Lower lobe of right lung (tissue), 2 donors: ENCODE measurements at regions not wholly inside any gene's neighbourhood (a gene's known extent, or its start where the extent isn't known, plus 50 kb on each side); places are given as distances from the start of the nearest gene placed in this dataset.

Source experiments
- ATAC-seq, 2 donors: fragments of 200-7000 bp; cut with Tn5 transposase; one replicate each; pipeline ENCODE4 v1.9.1; 2020 to 2022; ENCODE audit warnings: mild to moderate bottlenecking in 2 of 2, moderate library complexity in 2 of 2
- DNase-seq: peaks from one replicate; pipeline ENCODE4 v3.0.0-alpha.2; 2020
- H3K27ac ChIP-seq: fragments of 200-600 bp; one replicate; pipeline ENCODE4 v1.8.0; 2022
- H3K27me3 ChIP-seq: fragments of 200-600 bp; one replicate; pipeline ENCODE4 v1.8.0; 2022; ENCODE audit warnings: low read depth
- H3K36me3 ChIP-seq: fragments of 200-600 bp; one replicate; pipeline ENCODE4 v1.8.0; 2022; ENCODE audit warnings: mild to moderate bottlenecking
- H3K4me1 ChIP-seq: fragments of 200-600 bp; one replicate; pipeline ENCODE4 v1.8.0; 2022
- H3K4me3 ChIP-seq: fragments of 200-600 bp; one replicate; pipeline ENCODE4 v1.8.0; 2022; ENCODE audit warnings: mild to moderate bottlenecking
- H3K9me3 ChIP-seq: fragments of 200-600 bp; one replicate; pipeline ENCODE4 v1.8.0; 2022
- intact Hi-C: fragments of 100-400 bp; cut with DNase I; formaldehyde crosslinking; loops from one replicate; pipeline ENCODE4 v1.11.0; 2022
- TF ChIP-seq, protein P1 (sequence below): fragments of 200-600 bp; IDR thresholded peaks from one replicate; pipeline ENCODE4 v1.8.0; 2022; ENCODE audit warnings: antibody characterized with exemption, mild to moderate bottlenecking
- donor health status: DM: no; HTN: yes; CAD: no; lungs with severe emphysema.

DNA sequence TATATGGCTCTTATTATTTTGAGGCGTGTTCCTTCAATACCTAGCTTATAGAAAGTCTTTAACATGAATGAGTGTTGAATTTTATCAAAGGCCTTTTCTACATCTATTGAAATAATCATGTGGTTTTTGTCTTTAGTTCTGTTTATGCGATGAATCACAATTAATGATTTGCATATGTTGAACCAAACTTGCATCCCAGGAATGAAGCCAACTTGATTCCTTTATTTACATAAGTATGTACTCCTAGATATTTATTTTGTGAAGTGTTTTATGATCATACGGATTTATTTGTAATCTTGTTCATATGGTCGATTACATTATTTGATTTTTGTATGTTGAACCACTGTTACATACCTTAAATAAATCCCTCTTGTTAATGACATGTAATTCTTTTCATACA lies 244.3 kb upstream of the KCND2 start:
- Histone ChIP-seq H3K27me3 (no peaks in the 10 kb centered on the region), H3K9me3 (no peaks in the 10 kb centered on the region), H3K27ac (no peak overlapping the region), H3K4me1 (no peaks in the 10 kb centered on the region), H3K36me3 (no peaks in the 10 kb centered on the region), H3K4me3 (no peak overlapping the region)
- ATAC-seq (no peak), DNase-seq (no peak)
- intact Hi-C loops = no loop called here
- TF ChIP-seq, protein P1, sequence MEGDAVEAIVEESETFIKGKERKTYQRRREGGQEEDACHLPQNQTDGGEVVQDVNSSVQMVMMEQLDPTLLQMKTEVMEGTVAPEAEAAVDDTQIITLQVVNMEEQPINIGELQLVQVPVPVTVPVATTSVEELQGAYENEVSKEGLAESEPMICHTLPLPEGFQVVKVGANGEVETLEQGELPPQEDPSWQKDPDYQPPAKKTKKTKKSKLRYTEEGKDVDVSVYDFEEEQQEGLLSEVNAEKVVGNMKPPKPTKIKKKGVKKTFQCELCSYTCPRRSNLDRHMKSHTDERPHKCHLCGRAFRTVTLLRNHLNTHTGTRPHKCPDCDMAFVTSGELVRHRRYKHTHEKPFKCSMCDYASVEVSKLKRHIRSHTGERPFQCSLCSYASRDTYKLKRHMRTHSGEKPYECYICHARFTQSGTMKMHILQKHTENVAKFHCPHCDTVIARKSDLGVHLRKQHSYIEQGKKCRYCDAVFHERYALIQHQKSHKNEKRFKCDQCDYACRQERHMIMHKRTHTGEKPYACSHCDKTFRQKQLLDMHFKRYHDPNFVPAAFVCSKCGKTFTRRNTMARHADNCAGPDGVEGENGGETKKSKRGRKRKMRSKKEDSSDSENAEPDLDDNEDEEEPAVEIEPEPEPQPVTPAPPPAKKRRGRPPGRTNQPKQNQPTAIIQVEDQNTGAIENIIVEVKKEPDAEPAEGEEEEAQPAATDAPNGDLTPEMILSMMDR = no peak

DNA sequence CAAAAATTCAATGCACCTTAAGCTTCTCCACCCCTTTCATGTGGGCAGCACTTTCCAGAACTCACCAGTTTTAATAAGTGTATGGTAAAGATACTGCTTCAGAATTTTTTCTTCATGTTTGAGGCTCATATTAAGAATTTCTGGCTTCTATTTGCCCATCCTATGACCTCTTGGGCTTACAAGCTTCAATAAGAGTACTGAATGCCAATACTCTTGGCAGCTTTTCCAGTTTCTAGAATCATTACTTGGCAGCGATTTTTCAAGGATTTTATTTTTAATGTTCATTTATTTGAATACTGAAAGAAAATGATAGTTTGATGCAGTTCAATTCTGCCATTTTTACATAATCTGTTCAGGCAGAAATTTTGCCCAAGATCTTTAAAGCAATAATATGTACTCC lies 242.1 kb upstream of the KCND2 start:
- Histone ChIP-seq H3K27ac (no peak overlapping the region), H3K9me3 (no peaks in the 10 kb centered on the region), H3K27me3 (no peaks in the 10 kb centered on the region), H3K4me3 (no peak overlapping the region), H3K4me1 (no peaks in the 10 kb centered on the region), H3K36me3 (no peaks in the 10 kb centered on the region)
- ATAC-seq = no peak
- TF ChIP-seq, protein P1 = no peak
- intact Hi-C loops = no loop called here
- DNase-seq = no peak

DNA sequence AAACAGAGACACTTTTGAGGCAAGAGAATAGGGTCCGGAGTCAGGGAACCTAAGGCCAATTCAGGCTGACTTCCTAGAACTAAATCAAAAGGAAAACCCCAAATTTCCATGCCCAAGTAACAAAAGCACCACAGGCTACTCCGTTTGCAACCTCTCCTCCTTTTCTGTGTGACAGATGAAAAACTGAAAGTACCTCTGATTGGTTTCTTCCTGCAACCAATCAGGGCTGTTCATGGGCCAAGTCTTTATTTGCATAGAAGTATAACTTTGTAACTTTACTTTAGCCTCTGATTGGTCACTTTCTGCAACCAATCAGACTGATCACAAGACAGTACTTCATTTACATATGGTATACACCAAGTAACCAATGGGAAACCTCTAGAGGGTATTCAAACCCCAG lies 239.9 kb upstream of the KCND2 start:
- TF ChIP-seq, protein P1 = no peak
- Histone ChIP-seq H3K9me3 (no peaks in the 10 kb centered on the region), H3K4me3 (no peak overlapping the region), H3K36me3 (no peaks in the 10 kb centered on the region), H3K27me3 (no peaks in the 10 kb centered on the region), H3K27ac (no peak overlapping the region), H3K4me1 (no peaks in the 10 kb centered on the region)
- DNase-seq (no peak), ATAC-seq (no peak)
- intact Hi-C loops = no loop called here

DNA sequence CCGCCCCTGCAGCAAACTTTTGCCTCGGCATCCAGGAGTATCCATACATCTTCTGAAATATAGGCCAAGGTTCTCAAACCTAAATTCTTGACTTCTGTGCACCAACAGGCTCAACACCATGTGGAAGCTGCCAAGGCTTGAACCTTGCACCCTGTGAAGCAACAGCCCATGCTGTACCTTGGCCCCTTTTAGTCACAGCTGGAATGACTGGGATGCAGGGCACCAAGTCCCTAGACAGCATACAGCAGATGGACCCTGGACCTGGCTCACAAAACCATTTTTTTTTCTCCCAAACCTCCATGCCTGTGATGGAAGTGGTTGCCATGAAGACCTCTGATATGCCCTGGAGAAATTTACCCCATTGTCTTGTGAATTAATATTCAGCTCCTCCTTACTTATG lies 233.8 kb upstream of the KCND2 start:
- DNase-seq (no peak), ATAC-seq (no peak)
- H3K27ac ChIP-seq = no peak overlapping the region

DNA sequence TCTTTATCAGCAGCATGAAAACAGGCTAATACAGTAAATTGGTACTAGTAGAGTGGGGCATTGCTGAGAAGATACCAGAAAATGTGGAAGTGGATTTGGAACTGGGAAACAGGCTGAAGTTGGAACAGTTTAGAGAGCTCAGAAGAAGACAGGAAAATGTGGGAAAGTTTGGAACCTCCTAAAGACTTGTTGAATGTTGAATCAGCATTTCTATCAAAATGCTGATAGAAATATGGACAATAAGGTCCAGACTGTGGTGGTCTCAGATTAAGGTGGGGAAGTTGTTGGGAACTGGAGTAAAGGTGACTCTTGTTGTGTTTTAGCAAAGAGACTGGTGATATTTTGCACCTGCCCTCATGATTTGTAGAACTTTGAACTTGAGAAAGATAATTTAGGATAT lies 231.2 kb upstream of the KCND2 start:
- Histone ChIP-seq H3K9me3 (no peaks in the 10 kb centered on the region), H3K4me3 (no peak overlapping the region), H3K36me3 (no peaks in the 10 kb centered on the region), H3K27ac (no peak overlapping the region), H3K4me1 (no peaks in the 10 kb centered on the region), H3K27me3 (no peaks in the 10 kb centered on the region)
- intact Hi-C loops = no loop called here
- no peak for DNase-seq
- TF ChIP-seq, protein P1 = no peak
- ATAC-seq = no peak

More for the DNA sequence above, 233.8 kb upstream of the KCND2 start:
- Histone ChIP-seq H3K9me3 (no peaks in the 10 kb centered on the region), H3K4me1 (no peaks in the 10 kb centered on the region), H3K36me3 (no peaks in the 10 kb centered on the region), H3K27me3 (no peaks in the 10 kb centered on the region), H3K4me3 (no peak overlapping the region)
- intact Hi-C loops = no loop called here
- TF ChIP-seq, protein P1 = no peak

DNA sequence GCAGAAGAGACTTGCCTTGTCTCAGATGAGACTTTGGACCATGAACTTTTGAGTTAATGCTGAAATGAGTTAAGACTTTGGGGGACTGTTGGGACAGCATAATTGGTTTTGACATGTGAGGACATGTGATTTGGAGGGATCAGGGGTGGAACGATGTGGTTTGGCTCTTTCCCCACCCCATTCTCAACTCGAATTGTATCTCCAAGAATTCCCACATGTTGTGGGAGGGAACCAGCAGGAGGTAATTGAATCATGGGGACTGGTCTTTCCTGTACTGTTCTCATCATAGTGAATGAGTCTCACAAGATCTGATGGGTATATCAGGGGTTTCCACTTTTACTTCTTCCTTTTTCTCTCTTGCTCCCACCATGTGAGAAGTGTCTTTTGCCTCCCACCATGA lies 229.7 kb upstream of the KCND2 start:
- H3K36me3 ChIP-seq = no peaks in the 10 kb centered on the region
- no peak overlapping the region for H3K4me3 ChIP-seq
- intact Hi-C loops = no loop called here
- TF ChIP-seq, protein P1 = no peak
- no peak for ATAC-seq
- no peaks in the 10 kb centered on the region for H3K9me3 ChIP-seq
- H3K27ac ChIP-seq = no peak overlapping the region
- H3K27me3 ChIP-seq = no peaks in the 10 kb centered on the region
- H3K4me1 ChIP-seq = no peaks in the 10 kb centered on the region
- no peak for DNase-seq
